ENCODE measurements at regions not wholly inside any gene's neighbourhood (a gene's known extent, or its start where the extent isn't known, plus 50 kb on each side); places are given as distances from the start of the nearest gene placed in this dataset.

- no peak for DNase-seq
Observed at GRCh38 chr5:162325143-162325727, 257.7 kb downstream of the GABRG2 start.

DNA sequence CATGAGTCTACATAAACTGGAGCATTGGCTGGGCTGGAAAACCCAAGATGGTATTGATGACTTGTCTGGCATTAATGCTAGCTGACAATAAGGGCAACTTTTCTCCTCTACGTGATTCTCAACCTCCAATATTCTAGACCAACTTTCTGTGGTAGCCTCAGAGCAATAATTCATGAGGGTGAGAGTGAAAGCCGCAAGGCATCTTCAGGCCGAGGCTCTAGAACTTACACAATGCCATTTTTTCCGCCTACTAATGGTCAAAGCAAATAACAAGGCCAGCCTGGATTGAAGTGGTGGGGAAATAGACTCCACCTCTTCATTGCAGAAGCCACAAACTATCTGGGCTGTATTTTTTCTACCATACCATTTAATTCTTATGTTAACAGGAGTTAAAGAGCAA, 267.4 kb downstream of the GABRG2 start:
- DNase-seq = no peak

DNA sequence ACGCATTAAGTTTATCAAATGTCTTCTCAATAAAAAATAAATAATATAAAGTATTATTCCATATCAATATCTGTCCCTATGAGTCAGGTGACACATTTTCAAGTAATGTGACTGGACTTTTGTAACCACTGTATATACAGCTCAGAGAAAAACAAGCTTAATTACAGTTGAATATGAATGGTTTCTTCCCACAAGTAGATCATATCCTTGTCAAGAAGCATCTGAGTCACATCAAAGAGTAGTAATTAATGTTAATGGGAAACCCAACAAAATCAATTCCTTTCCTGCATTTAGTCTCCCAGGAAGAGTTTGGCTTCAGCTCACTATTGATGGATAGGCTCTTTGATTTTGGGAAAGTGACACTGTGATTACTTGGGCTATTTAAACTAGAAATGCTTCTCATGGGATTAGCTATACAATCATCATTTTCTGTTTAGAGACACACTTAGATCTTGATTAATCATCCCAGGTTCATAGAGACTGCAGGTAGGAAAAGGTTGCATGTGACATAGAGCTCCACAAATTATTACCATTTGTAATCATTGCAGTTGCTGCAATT, 292.9 kb downstream of the GABRG2 start:
- DNase-seq = no peak

GRCh38 chr5:162372256-162372655, 304.7 kb downstream of the GABRG2 start:
- DNase-seq = no peak

GRCh38 chr5:162377895-162378294, 310.3 kb downstream of the GABRG2 start:
- DNase-seq = no peak

DNA sequence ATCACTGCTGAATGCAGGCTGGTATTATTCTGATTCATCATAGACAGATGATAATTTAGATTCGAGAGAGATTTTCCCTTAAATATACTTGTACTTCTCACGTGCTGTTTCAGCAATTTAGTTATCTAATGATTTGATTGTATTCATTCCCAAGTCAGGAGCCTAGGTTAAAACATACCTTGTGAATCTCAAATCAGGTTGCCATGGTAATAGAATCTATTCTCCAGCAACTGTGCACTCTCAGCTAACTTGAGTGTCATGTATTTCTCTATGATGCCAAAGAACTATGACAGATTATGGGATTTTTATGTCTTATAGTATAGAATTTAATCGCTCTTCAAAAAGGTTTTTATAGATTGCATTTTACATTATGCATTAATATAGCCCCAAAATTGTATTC, 315.3 kb downstream of the GABRG2 start:
- no peak for DNase-seq

DNA sequence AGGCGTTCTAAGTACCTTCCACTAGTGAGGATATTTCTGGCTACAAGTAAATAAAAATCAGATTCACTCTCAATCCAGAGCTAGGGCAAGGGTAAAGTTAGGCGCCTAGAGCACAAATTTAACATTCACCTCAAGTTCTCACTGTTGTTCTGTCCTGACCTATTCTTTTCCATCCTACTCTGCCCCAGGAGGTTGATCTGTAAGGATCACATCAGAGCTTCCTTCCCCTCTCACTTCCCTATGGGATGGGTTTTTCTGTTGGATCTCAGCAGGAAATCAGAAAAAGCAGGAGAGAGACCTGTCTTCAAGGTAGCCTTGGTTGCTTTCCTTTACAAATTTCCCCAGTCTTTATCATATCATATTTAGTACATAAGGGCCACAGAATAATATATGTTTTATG, 316.7 kb downstream of the GABRG2 start:
- DNase-seq = no peak

DNA sequence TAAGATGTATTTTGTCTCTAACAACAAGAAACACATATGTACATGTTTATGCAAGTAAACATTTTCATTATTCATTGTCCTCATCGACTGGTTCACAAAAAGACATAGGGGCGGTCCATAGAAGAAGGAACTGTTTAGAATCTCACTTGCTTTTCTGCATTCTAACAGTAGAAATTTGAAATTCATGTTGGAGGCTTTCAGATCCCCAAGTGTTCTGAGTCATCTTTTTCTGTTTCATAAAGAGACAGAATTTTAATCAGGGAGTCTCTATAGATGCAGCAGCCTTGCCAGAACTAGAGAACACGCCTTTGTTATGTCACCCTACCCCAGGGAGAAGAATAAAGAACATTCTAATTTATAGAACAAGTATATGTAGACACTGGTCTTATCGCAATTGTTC, 324.3 kb downstream of the GABRG2 start:
- no peak for DNase-seq

GRCh38 chr5:162392336-162392735, 324.8 kb downstream of the GABRG2 start:
- no peak for DNase-seq

DNA sequence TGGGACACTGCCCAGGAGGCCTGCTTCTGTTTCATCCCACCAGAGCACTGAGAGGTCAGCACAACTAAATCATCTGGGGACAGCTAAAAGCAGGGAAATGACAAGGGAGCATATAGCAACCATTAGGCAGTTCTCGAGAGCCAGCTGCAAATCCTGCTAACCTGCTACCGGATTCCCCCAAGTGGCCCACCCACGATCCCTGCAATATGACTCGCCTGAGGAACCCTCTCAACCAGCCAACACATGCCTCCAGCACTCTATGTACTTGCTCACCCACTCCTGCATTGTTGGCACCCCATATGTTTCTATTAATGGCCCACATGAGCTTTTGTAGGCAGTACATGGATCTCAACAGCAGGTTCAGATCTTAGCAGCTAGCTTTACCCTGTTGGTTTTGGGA, 326.0 kb downstream of the GABRG2 start:
- DNase-seq = no peak

DNA sequence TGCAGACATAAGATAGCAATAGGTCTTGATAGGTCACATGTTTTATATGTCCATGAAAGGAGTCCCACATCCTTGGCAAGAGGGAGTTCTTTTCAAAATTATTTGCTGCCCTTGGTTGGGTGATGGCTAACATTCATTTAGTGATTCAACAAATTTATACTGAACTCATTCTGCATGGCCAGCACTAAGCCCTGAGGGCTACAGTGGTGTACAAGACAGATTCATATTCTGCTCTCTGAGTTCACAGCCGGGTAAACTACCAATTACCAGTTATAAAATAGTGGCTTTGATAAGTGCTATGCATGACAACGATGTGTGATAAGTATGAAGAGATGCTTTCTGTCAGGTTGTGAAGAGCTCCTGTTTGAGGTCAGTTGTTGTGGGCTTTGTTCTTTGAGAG, 340.0 kb downstream of the GABRG2 start:
- DNase-seq = no peak

DNA sequence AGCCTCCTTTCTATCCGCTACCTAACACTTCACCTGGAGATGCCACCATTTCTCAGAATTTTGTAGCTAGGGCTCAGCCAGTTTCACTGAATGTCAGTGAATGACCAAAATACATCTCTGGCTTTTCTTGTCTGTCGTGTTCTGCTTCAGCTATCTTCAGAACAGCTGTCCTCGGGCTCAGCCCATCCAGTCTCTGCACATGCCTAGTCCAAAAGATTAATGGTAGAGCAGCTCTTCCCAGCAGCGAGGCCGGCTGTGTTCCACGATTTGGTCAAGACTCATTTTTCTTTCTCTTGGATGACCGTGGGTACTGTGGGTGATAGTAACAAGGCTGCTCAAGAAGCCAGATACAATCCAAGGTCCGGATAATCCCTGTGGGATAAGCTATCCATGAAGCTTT, 342.8 kb downstream of the GABRG2 start:
- DNase-seq = no peak

GRCh38 chr5:162429142-162429541, 361.6 kb downstream of the GABRG2 start:
- no peak for DNase-seq

DNA sequence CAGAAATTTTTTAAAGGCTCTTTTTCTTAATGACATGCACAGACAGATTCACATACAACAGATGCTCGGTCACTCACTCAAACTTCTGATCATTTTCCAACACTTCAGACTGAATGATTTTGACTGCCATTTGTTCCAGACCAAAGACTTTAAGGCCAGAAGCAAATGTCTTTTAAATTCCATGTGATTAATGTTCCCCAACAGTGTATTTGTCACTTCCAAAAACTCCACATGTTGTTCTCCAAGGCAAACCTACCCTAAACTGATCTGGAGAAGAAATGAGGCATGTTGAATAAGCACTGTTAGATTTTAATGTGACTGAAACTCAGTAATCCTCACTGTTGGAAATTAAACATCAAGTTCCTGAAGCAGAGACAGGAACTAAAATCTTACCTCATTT, 366.7 kb downstream of the GABRG2 start:
- peak in 1 of 2 experiments; percentile 18 for DNase-seq

- DNase-seq = no peak
Observed at GRCh38 chr5:162436055-162436454, 368.5 kb downstream of the GABRG2 start.

GRCh38 chr5:162444129-162444762, 376.7 kb downstream of the GABRG2 start:
- no peak for DNase-seq

DNA sequence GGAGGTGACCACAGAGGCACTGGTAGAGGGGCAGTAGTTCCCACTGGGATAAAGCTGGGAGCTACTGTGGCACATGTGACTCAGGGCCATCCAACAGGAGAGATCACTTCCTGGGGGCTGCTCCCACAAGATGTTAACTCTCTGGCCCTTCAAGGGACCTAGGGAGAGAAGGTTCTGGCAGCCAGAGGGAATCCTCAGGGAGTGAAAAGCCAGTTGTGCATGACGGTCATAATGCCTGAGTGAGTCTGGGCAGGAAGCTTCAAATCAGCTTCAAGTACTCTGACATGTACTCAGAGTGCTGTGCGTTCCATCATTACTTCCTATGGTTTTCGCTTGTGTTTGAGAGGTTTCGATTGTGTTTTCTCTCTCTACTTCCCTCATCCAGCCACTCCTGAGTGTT, 388.5 kb downstream of the GABRG2 start:
- DNase-seq = no peak

- no peak for DNase-seq
Observed at GRCh38 chr5:162466011-162466410, 398.4 kb downstream of the GABRG2 start.

- DNase-seq = no peak
Observed at GRCh38 chr5:162473041-162473714, 405.6 kb downstream of the GABRG2 start.

DNA sequence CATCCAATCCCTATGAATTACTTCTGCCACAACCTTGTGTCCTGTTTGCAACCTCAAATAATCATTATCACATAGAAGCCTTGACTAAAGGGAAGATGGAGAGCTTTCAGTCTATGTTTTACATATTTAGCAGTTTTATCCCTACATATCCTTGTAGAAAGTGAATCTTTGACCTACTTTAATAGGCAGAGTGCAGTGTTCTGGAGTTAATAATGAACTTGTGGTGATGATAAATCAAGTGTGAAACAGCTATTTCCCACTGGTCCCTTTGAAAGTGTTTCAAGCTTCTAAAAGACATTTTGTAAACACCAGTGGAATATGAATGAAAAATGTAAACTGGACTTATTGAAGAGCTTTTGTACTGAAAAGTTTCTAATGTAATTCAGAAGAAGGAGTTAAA, 406.7 kb downstream of the GABRG2 start:
- DNase-seq = no peak

GRCh38 chr5:162484095-162484494, 416.5 kb downstream of the GABRG2 start:
- no peak for DNase-seq

- DNase-seq = peak; percentile 78 to 91
Observed at GRCh38 chr5:162484986-162485385, 417.4 kb downstream of the GABRG2 start.

GRCh38 chr5:162485666-162486292, 418.2 kb downstream of the GABRG2 start:
- DNase-seq = peak; percentile 84 to 90

All from NCI-H524 (cell line).